Keratinocyte (primary cell): ENCODE measurements at regions not wholly inside any gene's neighbourhood (a gene's known extent, or its start where the extent isn't known, plus 50 kb on each side); places are given as distances from the start of the nearest gene placed in this dataset.

Source experiments
- EZH2 ChIP-seq: IDR thresholded peaks from one replicate; pipeline ENCODE4 v1.6.1; 2012; ENCODE audit warnings: inconsistent platforms, mild to moderate bottlenecking, low read length, moderate library complexity
- TF ChIP-seq, protein P1 (sequence below), 3 experiments: IDR thresholded peaks in 1 of 3; conservative IDR thresholded peaks in 1 of 3; optimal IDR thresholded peaks in 1 of 3; 2 replicates in 2 of 3; 3 replicates in 1 of 3; pipeline versions ENCODE3 to v1.5.1; 2011; ENCODE audit warnings: low read length in 3 of 3, mild to moderate bottlenecking in 3 of 3, moderate library complexity in 2 of 3, control low read depth in 1 of 3, inconsistent platforms in 1 of 3; ENCODE audit not compliant: insufficient read depth in 2 of 3; ENCODE audit errors: extremely low read depth in 1 of 3

DNA sequence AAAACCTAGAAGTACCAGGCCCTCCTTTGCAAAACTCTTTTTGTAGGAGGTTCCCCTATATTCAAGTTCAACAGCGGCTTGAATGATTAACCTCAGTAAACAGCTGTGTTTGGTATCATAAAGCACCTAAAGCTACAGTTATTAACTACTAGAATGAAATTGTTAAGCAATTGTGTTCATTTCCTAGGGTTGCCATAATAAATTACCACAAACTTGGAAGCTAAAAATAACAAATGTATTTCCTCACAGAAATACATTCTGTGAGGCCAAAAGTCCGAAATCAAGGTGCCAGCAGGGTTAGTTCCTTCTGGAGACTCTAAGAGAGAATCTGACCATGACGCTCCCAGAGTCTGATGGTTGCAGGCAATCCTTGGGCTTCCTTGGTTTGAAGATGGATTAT, 202.1 kb upstream of the ACVR2A start:
- TF ChIP-seq, protein P1, sequence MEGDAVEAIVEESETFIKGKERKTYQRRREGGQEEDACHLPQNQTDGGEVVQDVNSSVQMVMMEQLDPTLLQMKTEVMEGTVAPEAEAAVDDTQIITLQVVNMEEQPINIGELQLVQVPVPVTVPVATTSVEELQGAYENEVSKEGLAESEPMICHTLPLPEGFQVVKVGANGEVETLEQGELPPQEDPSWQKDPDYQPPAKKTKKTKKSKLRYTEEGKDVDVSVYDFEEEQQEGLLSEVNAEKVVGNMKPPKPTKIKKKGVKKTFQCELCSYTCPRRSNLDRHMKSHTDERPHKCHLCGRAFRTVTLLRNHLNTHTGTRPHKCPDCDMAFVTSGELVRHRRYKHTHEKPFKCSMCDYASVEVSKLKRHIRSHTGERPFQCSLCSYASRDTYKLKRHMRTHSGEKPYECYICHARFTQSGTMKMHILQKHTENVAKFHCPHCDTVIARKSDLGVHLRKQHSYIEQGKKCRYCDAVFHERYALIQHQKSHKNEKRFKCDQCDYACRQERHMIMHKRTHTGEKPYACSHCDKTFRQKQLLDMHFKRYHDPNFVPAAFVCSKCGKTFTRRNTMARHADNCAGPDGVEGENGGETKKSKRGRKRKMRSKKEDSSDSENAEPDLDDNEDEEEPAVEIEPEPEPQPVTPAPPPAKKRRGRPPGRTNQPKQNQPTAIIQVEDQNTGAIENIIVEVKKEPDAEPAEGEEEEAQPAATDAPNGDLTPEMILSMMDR (optimal IDR thresholded peaks at IDR 0.05 in 1 of 3, IDR thresholded peaks at IDR 0.05 in 1 of 3, conservative IDR thresholded peaks at IDR 0.05 in 1 of 3; ENCODE audit: extremely low read depth in 1 of 3, insufficient read depth in 2 of 3, low read length in 3 of 3): no peak
- TF ChIP-seq EZH2: no peak
